SW480 (cell line): ENCODE measurements at regions not wholly inside any gene's neighbourhood (a gene's known extent, or its start where the extent isn't known, plus 50 kb on each side); places are given as distances from the start of the nearest gene placed in this dataset.
A peak's percentile ranks its signal among the peaks of the same experiment; 100 is the strongest.

Experiments used
- DNase-seq: peaks from one replicate; pipeline ENCODE4 v3.0.0-alpha.2; 2016; ENCODE audit warnings: low spot score

- no peak for DNase-seq
Measured at GRCh38 chr6:155980768-155981079, 525.1 kb upstream of the NOX3 start.

- no peak for DNase-seq
Measured at GRCh38 chr6:155980014-155980767, 524.6 kb upstream of the NOX3 start.

GRCh38 chr6:155975506-155975905 lies 519.9 kb upstream of the NOX3 start:
- DNase-seq = no peak

GRCh38 chr6:155974811-155975323 lies 519.2 kb upstream of the NOX3 start:
- DNase-seq = no peak

- no peak for DNase-seq
Measured at GRCh38 chr6:155974359-155974758, 518.7 kb upstream of the NOX3 start.

GRCh38 chr6:155970876-155971708 lies 515.5 kb upstream of the NOX3 start:
- no peak for DNase-seq

- DNase-seq = no peak
Measured at GRCh38 chr6:155970472-155970871, 514.8 kb upstream of the NOX3 start.

GRCh38 chr6:155968921-155969320 lies 513.3 kb upstream of the NOX3 start:
- no peak for DNase-seq

- no peak for DNase-seq
Measured at GRCh38 chr6:155967322-155967721, 511.7 kb upstream of the NOX3 start.

GRCh38 chr6:155964544-155964943 lies 508.9 kb upstream of the NOX3 start:
- no peak for DNase-seq

GRCh38 chr6:155962276-155962675 lies 506.6 kb upstream of the NOX3 start:
- DNase-seq = no peak

GRCh38 chr6:155959898-155960495 lies 504.4 kb upstream of the NOX3 start:
- DNase-seq = peak; percentile 56

GRCh38 chr6:155958550-155958949 lies 502.9 kb upstream of the NOX3 start:
- DNase-seq = no peak

GRCh38 chr6:155955038-155955437 lies 499.4 kb upstream of the NOX3 start:
- no peak for DNase-seq

GRCh38 chr6:155954149-155954548 lies 498.5 kb upstream of the NOX3 start:
- DNase-seq = no peak

- no peak for DNase-seq
Measured at GRCh38 chr6:155949256-155949655, 493.6 kb upstream of the NOX3 start.

- no peak for DNase-seq
Measured at GRCh38 chr6:155946860-155947259, 491.2 kb upstream of the NOX3 start.

- no peak for DNase-seq
Measured at GRCh38 chr6:155943635-155944034, 488.0 kb upstream of the NOX3 start.

GRCh38 chr6:155939253-155939652 lies 483.6 kb upstream of the NOX3 start:
- peak; percentile 29 for DNase-seq

- DNase-seq = no peak
Measured at GRCh38 chr6:155936551-155936950, 480.9 kb upstream of the NOX3 start.

GRCh38 chr6:155936127-155936526 lies 480.5 kb upstream of the NOX3 start:
- DNase-seq = no peak

- no peak for DNase-seq
Measured at GRCh38 chr6:155916846-155917624, 461.4 kb upstream of the NOX3 start.
